ENCODE measurements at regions not wholly inside any gene's neighbourhood (a gene's known extent, or its start where the extent isn't known, plus 50 kb on each side); places are given as distances from the start of the nearest gene placed in this dataset.

DNA sequence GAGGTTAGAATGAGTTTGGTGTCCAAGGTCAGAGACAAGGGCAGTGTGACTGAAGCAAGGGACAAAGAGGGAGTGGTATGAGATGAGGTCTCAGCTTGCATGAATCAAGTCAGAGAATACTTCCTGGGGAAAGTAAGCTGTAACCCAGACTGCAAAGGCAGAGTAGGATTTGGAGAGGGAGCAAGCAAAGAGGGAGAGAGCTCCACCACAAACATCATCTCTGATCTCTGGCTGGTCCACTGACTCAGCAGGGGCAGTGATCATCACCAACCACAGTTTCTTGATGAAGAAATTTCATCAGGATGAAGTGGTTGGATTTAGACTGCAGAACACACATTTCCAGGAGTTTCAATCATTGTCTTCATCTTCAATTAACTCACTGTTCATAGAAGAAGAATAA, 54.9 kb upstream of the HMGXB4 start:
- DNase-seq (ENCODE audit: low spot score): no peak
- TF ChIP-seq, protein P1, sequence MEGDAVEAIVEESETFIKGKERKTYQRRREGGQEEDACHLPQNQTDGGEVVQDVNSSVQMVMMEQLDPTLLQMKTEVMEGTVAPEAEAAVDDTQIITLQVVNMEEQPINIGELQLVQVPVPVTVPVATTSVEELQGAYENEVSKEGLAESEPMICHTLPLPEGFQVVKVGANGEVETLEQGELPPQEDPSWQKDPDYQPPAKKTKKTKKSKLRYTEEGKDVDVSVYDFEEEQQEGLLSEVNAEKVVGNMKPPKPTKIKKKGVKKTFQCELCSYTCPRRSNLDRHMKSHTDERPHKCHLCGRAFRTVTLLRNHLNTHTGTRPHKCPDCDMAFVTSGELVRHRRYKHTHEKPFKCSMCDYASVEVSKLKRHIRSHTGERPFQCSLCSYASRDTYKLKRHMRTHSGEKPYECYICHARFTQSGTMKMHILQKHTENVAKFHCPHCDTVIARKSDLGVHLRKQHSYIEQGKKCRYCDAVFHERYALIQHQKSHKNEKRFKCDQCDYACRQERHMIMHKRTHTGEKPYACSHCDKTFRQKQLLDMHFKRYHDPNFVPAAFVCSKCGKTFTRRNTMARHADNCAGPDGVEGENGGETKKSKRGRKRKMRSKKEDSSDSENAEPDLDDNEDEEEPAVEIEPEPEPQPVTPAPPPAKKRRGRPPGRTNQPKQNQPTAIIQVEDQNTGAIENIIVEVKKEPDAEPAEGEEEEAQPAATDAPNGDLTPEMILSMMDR (IDR thresholded peaks at IDR 0.05; ENCODE audit: borderline replicate concordance, control extremely low read depth, extremely low read depth, insufficient read depth, missing control alignments): no peak
- in situ Hi-C loops (cut with MboI; ENCODE audit: low sequenced_read_pairs, unreplicated experiment): no loop called here

DNA sequence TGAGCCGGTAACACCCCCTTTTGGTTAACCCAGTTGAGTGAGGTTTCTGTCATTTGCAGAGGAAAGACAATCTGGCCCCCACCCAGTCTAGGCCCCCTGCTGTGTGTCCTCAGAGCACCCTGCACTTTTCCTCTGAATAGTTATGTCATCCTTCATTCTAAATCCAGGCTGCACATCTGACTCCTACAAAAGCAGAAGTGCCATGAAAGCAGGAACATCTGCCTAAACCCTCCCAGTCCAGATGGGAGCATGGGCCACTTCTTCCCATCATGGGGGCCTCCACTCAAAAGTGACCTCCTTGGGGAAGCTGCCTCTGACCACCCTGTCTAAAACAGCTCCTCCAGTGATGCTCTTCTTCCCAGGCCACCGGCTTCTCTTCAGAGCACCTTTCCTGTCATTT, 53.7 kb upstream of the HMGXB4 start:
- in situ Hi-C loops (cut with MboI; ENCODE audit: low sequenced_read_pairs, unreplicated experiment): no loop called here
- TF ChIP-seq, protein P1 (IDR thresholded peaks at IDR 0.05; ENCODE audit: borderline replicate concordance, control extremely low read depth, extremely low read depth, insufficient read depth, missing control alignments): no peak
- DNase-seq (ENCODE audit: low spot score): no peak

DNA sequence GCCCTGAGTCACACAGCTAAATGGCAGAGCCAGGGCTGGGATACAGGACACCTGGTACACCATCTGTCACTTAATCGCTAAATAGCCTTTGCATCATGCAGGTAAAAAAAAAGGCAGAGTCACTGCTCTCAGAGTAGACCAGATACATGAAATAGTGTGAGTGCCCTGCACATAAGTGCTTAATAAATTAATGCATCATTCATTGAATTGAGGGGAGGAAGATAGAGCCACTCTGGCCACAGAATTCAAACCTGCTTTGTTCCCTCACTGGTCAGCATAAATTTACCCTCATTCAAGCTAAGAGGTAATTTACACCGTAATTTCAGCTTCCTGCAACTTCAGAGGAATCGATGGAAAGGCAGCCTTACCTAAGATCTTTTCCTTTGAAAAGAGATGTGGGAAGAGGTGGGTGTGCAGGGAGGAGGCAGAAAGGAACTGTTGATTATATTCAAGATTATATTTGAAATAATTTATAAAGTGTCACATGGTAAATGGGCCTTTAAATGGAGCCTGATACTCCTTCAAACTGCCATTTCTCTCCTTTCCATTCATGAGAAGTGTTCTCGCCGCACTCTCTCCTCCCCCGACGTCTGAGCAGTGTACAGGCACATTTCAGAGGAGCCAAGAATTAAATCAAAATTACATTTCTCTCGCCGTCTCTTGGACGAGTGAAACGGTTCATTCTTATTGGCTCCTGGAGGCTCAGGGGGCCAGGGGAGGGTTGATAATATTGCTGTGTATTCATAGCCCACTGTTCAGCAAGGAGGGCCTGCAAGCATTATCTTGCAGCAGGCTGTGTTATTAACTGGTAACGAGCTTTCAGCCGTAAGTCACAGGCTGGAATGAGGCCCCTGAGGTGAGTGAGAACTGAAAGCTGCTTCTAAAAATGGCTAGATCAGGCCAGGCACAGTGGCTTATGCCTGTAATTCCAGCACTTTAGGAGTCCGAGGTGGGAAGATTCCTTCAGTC, 52.2 kb upstream of the HMGXB4 start:
- TF ChIP-seq, protein P1 (IDR thresholded peaks at IDR 0.05; ENCODE audit: borderline replicate concordance, control extremely low read depth, extremely low read depth, insufficient read depth, missing control alignments): no peak
- in situ Hi-C loops (cut with MboI; ENCODE audit: low sequenced_read_pairs, unreplicated experiment): no loop called here
- DNase-seq (ENCODE audit: low spot score): no peak

DNA sequence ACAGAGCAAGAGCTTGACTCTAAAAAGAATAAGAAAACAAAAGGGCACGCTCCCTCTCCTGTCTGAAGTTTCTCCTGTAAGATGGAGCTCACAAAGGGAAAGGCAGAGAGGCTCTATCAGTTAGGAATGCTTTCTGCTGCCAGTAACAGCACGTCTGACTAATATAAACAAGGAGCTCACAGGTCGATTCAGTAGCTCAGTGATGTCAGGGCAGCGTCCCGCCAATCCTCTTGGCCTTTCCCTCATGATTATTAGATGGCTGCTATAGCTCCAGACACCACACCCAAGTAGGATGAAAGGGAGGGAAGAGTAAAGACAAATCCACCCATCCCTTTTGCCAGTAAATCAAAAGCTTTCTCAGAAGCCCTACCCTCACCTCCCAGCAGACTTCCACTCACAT, 51.3 kb upstream of the HMGXB4 start:
- DNase-seq (ENCODE audit: low spot score): no peak
- TF ChIP-seq, protein P1 (IDR thresholded peaks at IDR 0.05; ENCODE audit: borderline replicate concordance, control extremely low read depth, extremely low read depth, insufficient read depth, missing control alignments): no peak
- in situ Hi-C loops (cut with MboI; ENCODE audit: low sequenced_read_pairs, unreplicated experiment): no loop called here

DNA sequence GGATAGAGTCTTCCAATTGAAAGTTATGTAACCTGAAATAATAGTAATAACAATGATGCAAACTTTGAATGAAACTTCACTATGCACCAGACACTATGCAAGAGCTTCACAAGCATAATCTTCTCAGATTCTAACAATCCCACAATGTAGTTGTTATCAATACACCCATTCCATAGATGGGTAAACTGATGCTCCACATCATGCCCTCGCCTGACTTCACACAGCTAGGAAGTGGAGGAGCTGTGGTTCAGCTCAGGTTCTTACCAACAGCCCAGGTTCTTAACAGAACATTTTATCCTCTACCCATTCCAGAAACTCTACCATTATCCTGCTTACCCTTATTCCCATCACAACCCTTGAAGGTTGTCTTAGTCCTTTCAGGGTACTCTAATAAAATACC, 50.4 kb upstream of the HMGXB4 start:
- in situ Hi-C loops (cut with MboI; ENCODE audit: low sequenced_read_pairs, unreplicated experiment): no loop called here
- TF ChIP-seq, protein P1 (IDR thresholded peaks at IDR 0.05; ENCODE audit: borderline replicate concordance, control extremely low read depth, extremely low read depth, insufficient read depth, missing control alignments): no peak
- DNase-seq (ENCODE audit: low spot score): no peak

Measured in GM13976 (cell line).